ENCODE measurements at regions not wholly inside any gene's neighbourhood (a gene's known extent, or its start where the extent isn't known, plus 50 kb on each side); places are given as distances from the start of the nearest gene placed in this dataset.

DNA sequence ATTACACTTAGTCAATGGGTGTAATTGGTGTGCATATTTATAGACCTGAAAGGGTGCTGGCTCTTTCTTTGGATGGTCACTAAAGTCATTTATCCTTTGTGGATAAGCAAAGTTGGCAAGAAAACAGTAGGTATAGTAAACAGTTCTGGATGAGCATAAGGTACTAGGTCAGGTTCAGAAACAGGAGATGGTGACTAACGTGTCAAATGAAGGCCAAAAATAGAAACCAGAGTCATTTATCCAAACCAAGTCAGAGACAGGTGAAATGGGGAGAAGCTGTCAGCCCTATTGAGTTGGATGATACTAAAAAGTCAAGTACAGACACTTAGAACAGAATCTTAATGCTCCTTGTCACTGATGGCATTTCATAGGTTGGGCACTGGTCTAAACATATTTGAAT is 313.1 kb downstream of the KLHL13 start:
- TF ChIP-seq, protein P1, sequence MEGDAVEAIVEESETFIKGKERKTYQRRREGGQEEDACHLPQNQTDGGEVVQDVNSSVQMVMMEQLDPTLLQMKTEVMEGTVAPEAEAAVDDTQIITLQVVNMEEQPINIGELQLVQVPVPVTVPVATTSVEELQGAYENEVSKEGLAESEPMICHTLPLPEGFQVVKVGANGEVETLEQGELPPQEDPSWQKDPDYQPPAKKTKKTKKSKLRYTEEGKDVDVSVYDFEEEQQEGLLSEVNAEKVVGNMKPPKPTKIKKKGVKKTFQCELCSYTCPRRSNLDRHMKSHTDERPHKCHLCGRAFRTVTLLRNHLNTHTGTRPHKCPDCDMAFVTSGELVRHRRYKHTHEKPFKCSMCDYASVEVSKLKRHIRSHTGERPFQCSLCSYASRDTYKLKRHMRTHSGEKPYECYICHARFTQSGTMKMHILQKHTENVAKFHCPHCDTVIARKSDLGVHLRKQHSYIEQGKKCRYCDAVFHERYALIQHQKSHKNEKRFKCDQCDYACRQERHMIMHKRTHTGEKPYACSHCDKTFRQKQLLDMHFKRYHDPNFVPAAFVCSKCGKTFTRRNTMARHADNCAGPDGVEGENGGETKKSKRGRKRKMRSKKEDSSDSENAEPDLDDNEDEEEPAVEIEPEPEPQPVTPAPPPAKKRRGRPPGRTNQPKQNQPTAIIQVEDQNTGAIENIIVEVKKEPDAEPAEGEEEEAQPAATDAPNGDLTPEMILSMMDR (IDR thresholded peaks at IDR 0.05) = no peak
- no peak for TF ChIP-seq POLR2A (IDR thresholded peaks at IDR 0.05)
